ENCODE measurements at regions not wholly inside any gene's neighbourhood (a gene's known extent, or its start where the extent isn't known, plus 50 kb on each side); places are given as distances from the start of the nearest gene placed in this dataset.

DNA sequence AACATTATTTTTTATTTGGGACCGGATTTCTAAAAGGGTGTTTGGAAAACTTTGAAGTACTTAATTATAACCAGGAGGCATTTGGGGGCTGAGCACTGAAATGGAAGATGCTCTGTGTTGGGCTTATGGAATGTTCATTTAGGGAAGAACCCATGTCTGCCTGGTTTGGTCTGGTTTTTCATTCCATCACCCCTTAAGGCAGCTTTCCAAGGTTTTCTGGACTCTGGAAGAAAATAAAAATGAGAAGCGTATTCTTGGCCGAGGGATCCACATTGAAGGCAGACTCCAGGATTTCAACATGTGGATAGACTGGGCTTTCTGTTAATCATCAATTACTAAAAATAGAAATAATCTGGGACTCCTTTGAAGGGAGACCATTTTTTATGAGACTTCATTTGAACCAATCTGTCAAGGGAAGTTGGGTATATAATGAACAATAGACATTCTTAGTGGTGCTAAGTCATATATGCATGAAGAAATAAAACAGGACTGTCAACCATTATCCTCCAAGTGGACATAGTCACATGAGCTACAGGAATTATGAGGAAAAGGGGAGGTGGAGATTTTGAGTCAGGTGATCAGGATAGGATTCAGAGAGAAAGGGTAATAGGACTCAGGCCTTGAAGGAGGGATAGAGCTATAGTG is 270.5 kb upstream of the ADAMTS9 start:
- no peak for TF ChIP-seq FOXP2 (optimal IDR thresholded peaks at IDR 0.05; ENCODE audit: control extremely low read depth, extremely low read length, insufficient read depth)
- no peak for TF ChIP-seq EZH2 (IDR thresholded peaks at IDR 0.05)
- TF ChIP-seq POLR2AphosphoS5 (IDR thresholded peaks at IDR 0.05; ENCODE audit: borderline replicate concordance, low read depth, low read length), result no peak
- H3K9ac ChIP-seq (ENCODE audit: insufficient read length), result no peak overlapping the region
- no peak overlapping the region for H3K27ac ChIP-seq
- H3K36me3 ChIP-seq (ENCODE audit: insufficient read depth, low read length), result no peaks in the 10 kb centered on the region
- no peak for DNase-seq (ENCODE audit: low read depth, low spot score)
- H3K9me3 ChIP-seq (ENCODE audit: low read depth, low read length), result no peaks in the 10 kb centered on the region
- H3K4me3 ChIP-seq, result no peak overlapping the region

DNA sequence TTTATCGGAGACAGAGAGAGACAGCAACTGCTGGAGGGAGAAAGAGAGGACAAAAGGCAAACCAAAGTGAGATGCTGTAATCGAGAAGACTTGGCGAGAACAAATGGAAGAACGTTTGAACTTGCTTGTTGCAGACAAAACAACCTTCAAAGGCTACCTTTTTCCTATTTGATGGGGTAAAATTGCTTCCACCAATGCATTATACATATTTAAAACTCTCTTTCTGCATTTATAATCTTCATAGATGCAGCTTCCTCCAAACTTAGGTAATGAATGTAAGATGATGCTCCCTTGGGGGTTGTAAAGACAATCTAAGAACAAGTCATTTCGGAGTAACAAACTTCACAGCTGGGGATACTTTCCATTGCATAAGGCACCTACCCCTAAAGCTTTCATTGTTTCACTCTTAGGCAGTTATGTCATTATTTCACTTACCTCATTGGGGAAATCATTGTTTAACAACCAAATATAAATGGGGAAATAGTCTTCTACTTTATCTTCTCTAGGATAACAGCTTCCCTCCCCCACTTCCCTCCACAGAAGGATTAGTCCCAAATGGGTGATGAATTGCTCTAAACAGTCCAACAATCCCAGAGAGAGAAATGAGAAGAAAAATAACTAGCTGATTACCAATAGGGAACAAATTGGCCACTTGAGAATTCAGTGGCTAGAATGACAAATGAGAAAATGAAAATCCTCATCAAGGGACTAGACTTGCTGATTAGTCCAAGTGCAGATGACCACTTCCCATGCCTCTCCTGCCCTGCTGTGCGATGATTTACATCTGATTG is 269.8 kb upstream of the ADAMTS9 start:
- no peak for DNase-seq (ENCODE audit: low read depth, low spot score)
- Histone ChIP-seq H3K9ac (ENCODE audit: insufficient read length) (no peak overlapping the region), H3K4me3 (no peak overlapping the region), H3K36me3 (ENCODE audit: insufficient read depth, low read length) (no peaks in the 10 kb centered on the region), H3K27ac (no peak overlapping the region), H3K9me3 (ENCODE audit: low read depth, low read length) (no peaks in the 10 kb centered on the region)
- no peak for TF ChIP-seq POLR2AphosphoS5 (IDR thresholded peaks at IDR 0.05; ENCODE audit: borderline replicate concordance, low read depth, low read length)
- TF ChIP-seq FOXP2 (optimal IDR thresholded peaks at IDR 0.05; ENCODE audit: control extremely low read depth, extremely low read length, insufficient read depth), result no peak
- TF ChIP-seq EZH2 (IDR thresholded peaks at IDR 0.05), result no peak

GRCh38 chr3:64956711-64957325 is 269.0 kb upstream of the ADAMTS9 start:
- Histone ChIP-seq H3K9me3 (ENCODE audit: low read depth, low read length) (no peaks in the 10 kb centered on the region), H3K36me3 (ENCODE audit: insufficient read depth, low read length) (no peaks in the 10 kb centered on the region), H3K9ac (ENCODE audit: insufficient read length) (no peak overlapping the region), H3K4me3 (no peak overlapping the region), H3K27ac (no peak overlapping the region)
- no peak for DNase-seq (ENCODE audit: low read depth, low spot score)
- no peak for TF ChIP-seq FOXP2 (optimal IDR thresholded peaks at IDR 0.05; ENCODE audit: control extremely low read depth, extremely low read length, insufficient read depth)
- TF ChIP-seq EZH2 (IDR thresholded peaks at IDR 0.05), result no peak
- TF ChIP-seq POLR2AphosphoS5 (IDR thresholded peaks at IDR 0.05; ENCODE audit: borderline replicate concordance, low read depth, low read length), result no peak

GRCh38 chr3:64954995-64955636 is 267.3 kb upstream of the ADAMTS9 start:
- H3K4me3 ChIP-seq, result no peak overlapping the region
- H3K36me3 ChIP-seq (ENCODE audit: insufficient read depth, low read length), result no peaks in the 10 kb centered on the region
- no peak for DNase-seq (ENCODE audit: low read depth, low spot score)
- H3K9ac ChIP-seq (ENCODE audit: insufficient read length), result no peak overlapping the region
- no peak overlapping the region for H3K27ac ChIP-seq
- H3K9me3 ChIP-seq (ENCODE audit: low read depth, low read length), result no peaks in the 10 kb centered on the region
- no peak for TF ChIP-seq FOXP2 (optimal IDR thresholded peaks at IDR 0.05; ENCODE audit: control extremely low read depth, extremely low read length, insufficient read depth)
- no peak for TF ChIP-seq EZH2 (IDR thresholded peaks at IDR 0.05)
- TF ChIP-seq POLR2AphosphoS5 (IDR thresholded peaks at IDR 0.05; ENCODE audit: borderline replicate concordance, low read depth, low read length), result no peak

GRCh38 chr3:64945171-64945729 is 257.4 kb upstream of the ADAMTS9 start:
- no peak overlapping the region for H3K9ac ChIP-seq (ENCODE audit: insufficient read length)
- H3K36me3 ChIP-seq (ENCODE audit: insufficient read depth, low read length), result no peaks in the 10 kb centered on the region
- no peaks in the 10 kb centered on the region for H3K9me3 ChIP-seq (ENCODE audit: low read depth, low read length)
- peak overlapping the region; percentile 85 for H3K27ac ChIP-seq
- H3K4me3 ChIP-seq, result peak overlapping the region; percentile 55
- DNase-seq (ENCODE audit: low read depth, low spot score), result no peak
- TF ChIP-seq FOXP2 (optimal IDR thresholded peaks at IDR 0.05; ENCODE audit: control extremely low read depth, extremely low read length, insufficient read depth), result no peak
- TF ChIP-seq POLR2AphosphoS5 (IDR thresholded peaks at IDR 0.05; ENCODE audit: borderline replicate concordance, low read depth, low read length), result no peak
- TF ChIP-seq EZH2 (IDR thresholded peaks at IDR 0.05), result no peak

GRCh38 chr3:64943866-64944265 is 256.1 kb upstream of the ADAMTS9 start:
- no peak for TF ChIP-seq POLR2AphosphoS5 (IDR thresholded peaks at IDR 0.05; ENCODE audit: borderline replicate concordance, low read depth, low read length)
- no peak for TF ChIP-seq FOXP2 (optimal IDR thresholded peaks at IDR 0.05; ENCODE audit: control extremely low read depth, extremely low read length, insufficient read depth)
- no peak for TF ChIP-seq EZH2 (IDR thresholded peaks at IDR 0.05)
- no peaks in the 10 kb centered on the region for H3K36me3 ChIP-seq (ENCODE audit: insufficient read depth, low read length)
- H3K9me3 ChIP-seq (ENCODE audit: low read depth, low read length), result no peaks in the 10 kb centered on the region
- no peak overlapping the region for H3K27ac ChIP-seq
- no peak overlapping the region for H3K9ac ChIP-seq (ENCODE audit: insufficient read length)
- no peak for DNase-seq (ENCODE audit: low read depth, low spot score)
- no peak overlapping the region for H3K4me3 ChIP-seq

GRCh38 chr3:64940596-64941348 is 253.0 kb upstream of the ADAMTS9 start:
- no peak for DNase-seq (ENCODE audit: low read depth, low spot score)
- Histone ChIP-seq H3K9me3 (ENCODE audit: low read depth, low read length) (no peaks in the 10 kb centered on the region), H3K36me3 (ENCODE audit: insufficient read depth, low read length) (no peaks in the 10 kb centered on the region), H3K9ac (ENCODE audit: insufficient read length) (no peak overlapping the region), H3K4me3 (no peak overlapping the region), H3K27ac (no peak overlapping the region)
- TF ChIP-seq FOXP2 (optimal IDR thresholded peaks at IDR 0.05; ENCODE audit: control extremely low read depth, extremely low read length, insufficient read depth) (no peak), POLR2AphosphoS5 (IDR thresholded peaks at IDR 0.05; ENCODE audit: borderline replicate concordance, low read depth, low read length) (no peak), EZH2 (IDR thresholded peaks at IDR 0.05) (no peak)

Data from SK-N-MC (cell line).